ENCODE measurements at regions not wholly inside any gene's neighbourhood (a gene's known extent, or its start where the extent isn't known, plus 50 kb on each side); places are given as distances from the start of the nearest gene placed in this dataset.

DNA sequence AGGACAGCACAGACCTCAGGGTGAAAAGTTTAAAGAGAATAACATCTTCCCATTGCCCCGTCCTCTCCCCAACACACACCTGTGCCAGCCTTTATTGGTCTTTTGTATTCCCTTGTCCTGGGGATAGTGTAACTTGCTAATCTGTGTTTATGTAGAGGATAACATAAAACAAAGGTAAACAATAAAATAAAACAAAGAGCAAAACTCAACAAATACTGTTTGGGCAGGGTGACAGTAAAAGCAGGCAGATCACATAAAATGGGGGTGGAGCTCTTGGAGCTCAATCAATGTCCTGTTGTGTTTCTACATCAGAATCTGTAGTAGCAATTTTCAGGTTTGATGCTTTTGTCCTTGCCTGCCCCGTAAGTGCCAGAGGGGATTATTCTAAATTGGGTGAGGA lies 1939.7 kb downstream of the TP53TG3F start:
- DNase-seq = no peak

DNA sequence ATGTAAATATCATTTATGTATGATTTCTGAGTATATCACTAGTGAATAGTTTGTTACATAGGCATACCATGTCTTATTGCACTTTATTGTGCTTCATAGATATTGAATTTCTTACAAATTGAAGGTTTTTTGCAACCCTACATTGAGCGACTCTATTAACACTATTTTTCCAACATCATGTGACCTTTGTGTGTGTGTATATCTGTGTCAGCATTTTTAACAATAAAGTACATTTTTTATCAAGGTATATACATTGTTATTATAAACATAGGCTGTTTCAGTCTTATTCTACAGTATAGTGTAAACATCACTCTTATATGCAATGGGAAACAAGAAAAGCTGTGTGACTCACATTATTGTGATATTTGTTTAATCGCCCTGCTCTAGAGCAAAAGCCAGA lies 1944.9 kb downstream of the TP53TG3F start:
- DNase-seq = no peak

DNA sequence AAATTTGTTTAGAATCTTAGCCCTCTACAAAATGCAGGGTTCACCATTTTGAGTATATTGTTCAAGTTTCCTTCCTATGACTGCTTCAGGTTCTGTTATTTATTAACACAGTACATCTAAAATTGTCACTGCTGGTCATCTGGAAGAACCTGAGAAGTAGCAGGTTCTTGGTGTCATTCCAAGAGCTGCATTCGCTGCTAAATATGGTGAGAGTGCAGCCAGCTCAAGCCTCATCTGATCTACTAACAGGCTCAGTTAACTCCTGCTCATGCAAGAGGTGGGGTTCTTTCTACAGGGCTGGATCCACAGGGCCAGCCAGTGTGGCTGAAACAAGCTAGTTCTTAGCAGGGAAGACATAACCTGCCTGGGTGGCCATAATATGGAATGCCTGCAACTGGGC lies 1946.1 kb downstream of the TP53TG3F start:
- no peak for DNase-seq

DNA sequence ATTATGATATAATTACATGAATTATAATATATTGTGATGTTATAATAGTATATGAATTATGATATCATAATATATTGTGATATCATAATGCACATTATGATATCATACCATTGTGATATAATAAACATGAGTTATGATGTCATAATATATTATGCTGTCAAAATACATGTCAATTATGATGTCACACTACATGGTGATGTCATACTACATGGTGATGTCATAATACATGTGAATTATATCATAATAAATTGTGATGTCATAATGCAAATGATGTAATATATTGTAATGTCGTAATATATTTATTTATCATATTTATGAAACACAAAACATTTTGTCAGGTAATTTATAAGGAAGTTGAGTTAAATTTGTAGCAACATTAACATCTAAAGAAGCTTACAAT lies 1950.1 kb downstream of the TP53TG3F start:
- no peak for DNase-seq

DNA sequence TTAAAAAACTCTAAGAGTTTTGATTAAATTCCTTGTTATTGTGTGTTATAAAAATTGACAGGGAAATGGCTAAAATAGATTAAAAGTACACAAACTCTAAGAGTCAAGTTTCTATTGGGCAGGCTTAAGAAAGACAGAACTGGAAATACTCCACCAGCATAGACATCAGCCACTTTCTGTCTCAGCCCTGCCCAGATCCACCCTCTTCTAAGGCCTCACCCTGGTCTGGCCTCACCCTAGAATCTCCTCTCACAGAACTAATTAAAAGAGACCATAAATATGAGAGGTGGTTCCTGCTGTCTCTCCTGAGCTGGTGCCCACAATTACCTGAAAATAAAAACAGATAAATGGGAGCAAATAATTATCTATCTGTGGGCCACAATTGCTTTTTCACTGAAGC lies 1951.0 kb downstream of the TP53TG3F start:
- DNase-seq = no peak

DNA sequence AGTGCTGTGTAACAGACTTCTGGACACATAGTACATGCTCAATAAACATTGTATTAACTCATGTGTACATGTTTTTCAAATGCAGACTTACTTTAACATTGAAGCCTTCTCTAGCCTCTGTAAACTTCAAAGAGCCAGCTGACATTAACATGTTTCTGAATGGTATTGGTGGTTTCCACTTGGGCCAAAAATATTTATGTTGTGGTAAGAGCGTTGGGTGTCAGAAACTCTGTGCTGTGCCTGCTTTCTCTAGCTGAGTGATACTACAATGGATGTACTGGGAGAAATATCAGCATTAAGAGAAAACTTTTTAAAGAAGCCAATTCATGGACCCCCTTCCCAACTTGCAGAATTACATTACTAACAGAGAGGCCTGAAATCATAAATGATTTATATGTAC lies 1951.7 kb downstream of the TP53TG3F start:
- no peak for DNase-seq

DNA sequence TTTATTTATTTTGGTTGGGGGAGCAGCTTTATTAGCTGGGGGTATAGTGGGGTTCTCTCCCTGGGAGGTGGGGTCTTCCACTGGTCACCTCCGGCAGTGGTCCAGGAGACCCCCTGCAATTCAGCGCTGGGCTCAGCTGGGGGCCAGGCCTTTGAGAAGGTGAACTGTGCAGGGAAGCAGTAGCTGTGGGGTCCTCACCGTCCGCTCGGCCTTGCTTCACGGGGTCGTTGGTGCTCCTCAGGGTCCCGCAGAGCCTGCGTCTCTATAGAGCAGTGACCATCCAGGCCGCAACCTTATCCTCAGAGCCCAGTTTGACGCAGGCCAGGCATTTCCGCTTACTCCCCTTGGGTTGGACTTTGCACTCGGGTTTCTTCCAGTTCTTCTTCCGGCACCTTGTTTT lies 1954.7 kb downstream of the TP53TG3F start:
- DNase-seq = no peak

DNA sequence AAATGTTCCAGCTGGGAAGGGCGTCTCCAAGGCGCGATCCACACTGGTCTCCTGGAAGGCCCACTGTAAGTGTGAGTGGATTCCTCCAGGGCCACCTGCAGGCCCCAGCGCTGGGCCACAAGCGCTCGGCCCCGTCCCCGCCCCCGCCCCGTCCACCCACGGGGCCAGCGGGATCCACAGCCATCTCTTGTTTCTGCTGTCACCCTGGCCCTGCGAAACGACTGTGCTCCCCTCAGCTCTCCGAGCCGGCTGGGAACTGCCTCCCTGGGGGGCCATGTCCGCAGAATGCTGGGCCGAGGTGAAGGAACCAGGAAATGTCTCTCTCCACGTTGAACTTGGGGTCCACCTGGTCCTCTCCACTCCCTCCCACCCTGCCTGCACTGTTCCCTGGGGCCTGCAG lies 1955.2 kb downstream of the TP53TG3F start:
- DNase-seq = no peak

DNA sequence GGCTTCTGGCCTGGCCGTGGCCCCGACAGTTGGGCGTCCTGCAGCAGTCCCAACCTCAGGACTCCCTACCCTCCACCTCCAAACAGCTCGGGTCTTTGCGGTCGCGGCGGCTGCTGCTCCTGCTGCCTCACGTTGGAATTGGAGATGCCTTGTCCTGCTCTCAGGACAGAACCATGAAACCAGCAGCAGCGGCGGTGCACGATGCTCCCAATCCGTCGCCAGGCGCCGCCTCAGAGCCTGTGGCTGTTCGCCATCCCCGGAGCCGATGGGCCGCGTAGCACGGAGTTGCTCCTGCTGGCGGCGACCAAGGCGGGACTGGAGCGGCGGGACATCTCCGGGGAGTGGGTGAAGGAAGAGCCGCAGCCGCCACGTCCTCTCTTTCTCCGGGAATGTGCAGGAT lies 1965.9 kb downstream of the TP53TG3F start:
- DNase-seq = no peak

DNA sequence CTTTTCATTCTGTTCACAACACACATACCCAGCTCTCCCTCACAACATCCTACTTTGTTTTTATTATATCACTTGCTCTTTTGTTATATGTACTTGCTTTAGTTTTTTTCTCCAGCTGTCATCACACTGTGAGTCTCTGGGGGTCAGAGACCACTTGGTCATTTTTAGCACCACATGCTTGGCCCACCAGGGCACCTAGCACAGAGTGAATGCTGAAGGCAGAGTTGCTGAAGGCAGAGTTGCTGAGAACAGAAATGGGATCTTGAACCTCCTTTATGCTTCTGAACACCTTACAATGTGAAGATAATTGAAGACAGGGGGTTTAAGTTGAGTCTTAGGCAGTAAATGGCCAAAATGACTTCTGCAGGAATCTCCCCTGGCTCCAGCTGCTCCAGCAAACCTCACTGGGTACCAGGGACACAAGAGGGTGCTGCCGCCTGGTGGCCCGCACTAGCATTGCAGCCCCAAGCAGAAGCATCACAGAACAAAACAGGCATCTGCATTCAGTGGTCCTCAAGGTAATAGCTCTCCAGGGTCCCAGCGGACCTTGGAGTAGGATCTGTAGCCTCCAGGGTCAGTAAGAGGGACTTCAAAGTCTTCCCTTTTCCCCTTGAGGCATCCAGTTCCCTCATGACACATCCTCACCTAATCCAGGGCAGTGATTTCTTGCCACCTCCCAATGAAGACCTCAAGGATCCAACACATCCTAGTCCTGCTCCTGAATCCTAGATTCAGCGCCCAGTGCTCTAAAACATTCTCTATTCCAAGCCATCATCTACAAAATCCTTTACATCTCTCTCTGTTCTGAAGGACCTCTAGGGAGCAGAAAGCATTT lies 1972.6 kb downstream of the TP53TG3F start:
- peak in 1 of 14 donors; percentile 12 for DNase-seq

DNA sequence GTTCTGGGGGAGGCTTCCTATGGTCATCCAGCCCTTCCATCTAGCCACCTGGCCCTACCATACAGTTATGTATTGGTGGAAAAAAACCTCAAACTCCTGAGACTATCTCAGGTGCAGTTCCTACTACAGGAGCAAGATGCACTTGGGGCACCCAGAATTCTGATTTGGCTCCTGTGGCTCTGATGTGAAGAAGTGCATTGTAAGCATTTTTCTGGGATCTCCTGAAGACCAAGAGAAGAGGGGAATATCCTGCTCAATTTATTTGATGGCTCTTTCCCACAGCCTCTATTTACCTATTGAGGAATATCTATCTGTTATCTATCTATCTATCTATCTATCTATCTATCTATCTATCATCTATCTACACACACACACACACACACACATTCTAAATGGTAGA lies 1981.5 kb downstream of the TP53TG3F start:
- DNase-seq = no peak

DNA sequence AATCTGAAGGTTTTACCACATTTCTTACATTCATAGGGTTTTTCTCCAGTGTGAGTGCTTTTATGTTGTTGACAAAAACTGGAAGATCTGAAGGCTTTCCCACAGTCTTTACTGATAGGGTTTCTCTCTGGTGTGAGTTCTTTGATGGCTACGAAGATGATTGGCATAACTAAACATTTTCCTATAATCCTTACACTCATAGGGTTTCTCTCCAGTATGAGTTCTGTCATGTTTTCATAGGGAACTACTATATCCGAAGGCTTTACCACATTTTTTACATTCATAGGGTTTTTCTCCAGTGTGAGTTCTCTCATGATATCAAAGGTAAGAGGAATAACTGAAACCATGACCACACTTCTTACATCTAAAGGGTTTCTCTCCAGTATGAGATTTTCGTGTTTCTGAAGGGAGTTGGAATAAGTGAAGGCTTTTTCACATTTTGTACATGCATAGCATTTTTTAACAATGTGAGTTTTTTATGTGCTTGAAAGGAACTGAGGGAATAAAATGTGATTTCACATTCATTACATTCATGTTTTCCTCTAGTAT lies 1987.7 kb downstream of the TP53TG3F start:
- DNase-seq = no peak

DNA sequence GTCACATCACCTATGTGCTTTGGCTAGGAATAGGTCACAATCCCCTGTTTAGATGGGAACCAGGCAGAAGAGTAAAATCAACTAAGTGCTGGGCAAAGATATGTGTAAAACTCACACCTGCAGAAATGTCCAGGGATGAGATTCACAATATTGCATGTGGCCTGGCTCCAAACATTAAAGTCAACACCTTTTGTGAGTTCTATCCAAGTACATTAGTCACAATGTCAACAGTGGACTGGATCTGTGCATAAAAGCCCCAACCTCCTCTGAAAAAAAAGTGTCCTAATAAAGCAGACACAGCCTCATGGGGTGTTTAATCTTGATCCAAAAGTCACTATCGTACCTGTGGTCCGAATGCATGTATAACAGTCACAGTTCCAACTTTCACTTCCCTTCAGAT lies 1990.3 kb downstream of the TP53TG3F start:
- DNase-seq = no peak

DNA sequence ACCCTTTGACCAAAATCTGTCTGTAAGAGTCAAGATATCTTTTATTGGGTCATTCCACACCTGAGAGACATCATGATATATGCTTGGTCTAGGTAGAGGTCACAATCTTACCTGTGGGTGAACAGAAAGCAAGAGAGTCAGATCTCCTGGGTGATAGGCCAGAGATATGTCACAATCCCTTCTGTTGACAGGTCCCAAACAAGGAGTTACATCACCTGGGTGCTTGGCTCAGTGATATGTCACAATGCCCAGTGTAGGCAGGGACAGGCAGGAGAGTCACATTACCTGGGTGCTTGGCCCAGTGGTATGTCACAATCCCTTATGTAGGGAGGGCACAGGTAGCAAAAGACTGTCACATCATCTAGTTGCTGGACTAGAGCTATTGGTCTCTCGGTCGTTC lies 1991.2 kb downstream of the TP53TG3F start:
- no peak for DNase-seq

DNA sequence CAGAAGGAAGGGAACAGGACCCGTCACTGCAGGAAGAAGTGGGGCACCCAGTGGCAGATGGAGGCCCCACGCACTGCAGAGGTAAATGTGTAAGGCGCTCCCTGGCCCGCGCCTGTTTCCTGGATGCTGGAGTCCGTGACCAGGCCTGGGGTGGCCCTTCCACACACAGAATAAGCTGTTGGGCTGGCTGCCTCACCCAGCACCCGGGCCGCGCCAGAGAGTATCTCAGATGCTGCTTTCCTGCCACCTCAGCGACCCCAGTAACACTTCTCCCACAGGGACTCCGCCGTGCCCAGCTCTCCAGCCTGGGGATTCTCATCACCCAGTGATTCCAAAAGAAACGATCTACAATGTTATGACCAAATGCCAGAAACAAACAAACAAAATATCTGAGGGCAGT lies 1993.1 kb downstream of the TP53TG3F start:
- DNase-seq = no peak

DNA sequence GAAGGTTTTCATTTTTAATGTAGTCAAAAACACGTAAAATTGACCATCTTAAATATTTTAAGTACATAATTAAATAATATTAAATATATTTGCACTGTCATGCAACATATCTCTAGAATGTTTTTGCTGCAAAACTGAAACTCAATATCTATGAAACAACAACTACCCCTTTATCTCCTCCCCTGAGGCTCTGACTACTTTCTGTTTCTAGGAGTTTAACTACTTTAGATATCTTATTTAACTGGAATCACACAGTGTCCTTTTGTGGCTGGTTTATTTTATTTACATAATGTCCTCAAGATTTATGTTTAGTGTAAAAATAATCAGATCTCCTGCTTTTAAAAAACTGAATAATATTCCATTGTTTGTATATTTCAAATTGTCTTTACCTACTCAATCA lies 2003.9 kb downstream of the TP53TG3F start:
- no peak for DNase-seq

DNA sequence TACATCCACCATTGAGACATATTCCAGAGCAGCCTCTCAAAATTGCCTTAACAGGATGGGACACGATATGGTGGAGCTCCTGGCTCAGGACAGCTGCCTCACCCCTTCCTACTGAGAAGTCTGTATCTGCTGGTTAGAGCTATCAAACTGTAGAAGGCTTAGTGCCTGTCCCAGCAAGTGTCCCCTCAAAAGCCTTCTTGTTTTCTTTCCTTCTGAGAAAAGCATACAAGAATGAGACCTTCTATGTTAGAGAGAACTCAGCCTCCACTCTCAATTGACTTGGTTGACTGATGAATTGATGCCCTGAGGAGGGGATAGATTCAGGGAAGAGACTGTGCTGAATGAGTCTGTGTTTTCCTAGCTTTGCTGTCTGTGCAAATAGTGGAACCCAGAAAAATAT lies 2020.9 kb downstream of the TP53TG3F start:
- no peak for DNase-seq

DNA sequence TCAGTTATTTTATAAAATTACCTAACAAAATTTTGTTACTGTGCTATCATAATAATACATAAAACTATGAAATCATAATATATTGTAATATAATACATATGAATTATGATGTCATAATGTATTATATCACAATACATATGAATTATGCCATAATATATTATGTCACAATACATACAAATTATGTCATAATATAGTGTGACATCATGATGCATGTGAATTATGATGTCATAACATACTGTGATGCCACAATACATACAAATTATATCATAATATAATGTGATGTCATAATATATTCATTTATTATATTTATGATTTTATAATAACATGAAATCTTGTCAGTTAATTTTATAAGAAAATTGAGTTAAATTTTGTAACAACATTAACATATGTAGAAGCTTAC lies 2021.6 kb downstream of the TP53TG3F start:
- no peak for DNase-seq

DNA sequence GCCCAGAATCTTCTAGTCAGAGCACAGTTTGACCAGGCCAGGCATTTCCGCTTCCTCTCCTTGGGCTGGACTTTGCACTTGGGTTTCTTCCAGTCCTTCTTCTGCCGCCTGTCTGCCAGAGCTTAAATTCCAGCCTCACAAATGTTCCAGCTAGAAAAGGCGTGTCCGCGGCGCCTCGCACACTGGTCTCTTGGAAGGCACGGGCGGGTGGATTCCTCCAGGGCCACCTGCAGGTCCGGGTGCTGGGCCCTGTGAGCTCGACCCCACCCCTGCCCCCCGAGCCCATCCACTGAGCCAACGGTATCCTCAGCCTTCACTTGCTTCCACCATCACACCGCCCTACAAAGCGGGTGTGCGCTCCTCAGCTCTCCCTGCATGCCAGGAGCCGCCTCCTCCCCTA lies 2026.5 kb downstream of the TP53TG3F start:
- no peak for DNase-seq

DNA sequence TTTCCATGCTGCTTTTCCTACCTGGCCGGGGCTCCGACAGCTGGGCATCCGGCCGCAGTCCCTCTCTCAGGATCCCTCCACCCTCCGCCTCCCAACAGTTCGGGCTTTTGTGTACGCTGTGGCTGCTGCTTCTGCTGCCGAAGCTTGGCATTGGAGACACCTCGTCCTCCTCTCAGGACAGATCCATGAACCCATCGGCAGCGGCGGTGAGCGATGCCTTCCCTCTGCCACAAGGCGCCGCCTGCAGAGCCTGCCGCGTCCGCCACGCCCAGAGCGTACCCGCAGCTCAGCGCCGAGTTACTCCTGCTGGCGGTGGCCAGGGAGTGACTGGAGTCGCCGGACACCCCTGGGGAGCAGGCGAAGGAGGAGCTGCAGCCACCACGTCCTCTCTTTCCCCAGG lies 2032.8 kb downstream of the TP53TG3F start:
- DNase-seq = no peak

DNA sequence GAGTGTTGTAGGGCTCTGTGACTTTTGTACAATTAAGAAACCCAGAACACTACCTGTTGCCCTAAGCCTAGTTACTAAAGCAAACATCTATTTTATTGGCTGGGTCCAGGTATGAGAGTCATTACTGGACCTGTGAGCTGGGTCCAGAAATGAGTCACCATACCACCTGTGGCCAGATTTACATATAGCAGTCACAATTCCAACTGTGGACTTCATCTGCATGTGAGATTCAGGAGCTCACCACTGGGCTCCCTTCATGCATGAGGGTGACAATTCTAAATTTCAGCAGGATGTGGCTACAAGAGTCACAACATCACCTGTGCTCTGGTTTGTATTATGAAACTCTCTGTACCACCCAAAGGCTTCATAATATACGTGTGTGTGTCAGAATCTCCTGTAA lies 2038.0 kb downstream of the TP53TG3F start:
- no peak for DNase-seq

DNA sequence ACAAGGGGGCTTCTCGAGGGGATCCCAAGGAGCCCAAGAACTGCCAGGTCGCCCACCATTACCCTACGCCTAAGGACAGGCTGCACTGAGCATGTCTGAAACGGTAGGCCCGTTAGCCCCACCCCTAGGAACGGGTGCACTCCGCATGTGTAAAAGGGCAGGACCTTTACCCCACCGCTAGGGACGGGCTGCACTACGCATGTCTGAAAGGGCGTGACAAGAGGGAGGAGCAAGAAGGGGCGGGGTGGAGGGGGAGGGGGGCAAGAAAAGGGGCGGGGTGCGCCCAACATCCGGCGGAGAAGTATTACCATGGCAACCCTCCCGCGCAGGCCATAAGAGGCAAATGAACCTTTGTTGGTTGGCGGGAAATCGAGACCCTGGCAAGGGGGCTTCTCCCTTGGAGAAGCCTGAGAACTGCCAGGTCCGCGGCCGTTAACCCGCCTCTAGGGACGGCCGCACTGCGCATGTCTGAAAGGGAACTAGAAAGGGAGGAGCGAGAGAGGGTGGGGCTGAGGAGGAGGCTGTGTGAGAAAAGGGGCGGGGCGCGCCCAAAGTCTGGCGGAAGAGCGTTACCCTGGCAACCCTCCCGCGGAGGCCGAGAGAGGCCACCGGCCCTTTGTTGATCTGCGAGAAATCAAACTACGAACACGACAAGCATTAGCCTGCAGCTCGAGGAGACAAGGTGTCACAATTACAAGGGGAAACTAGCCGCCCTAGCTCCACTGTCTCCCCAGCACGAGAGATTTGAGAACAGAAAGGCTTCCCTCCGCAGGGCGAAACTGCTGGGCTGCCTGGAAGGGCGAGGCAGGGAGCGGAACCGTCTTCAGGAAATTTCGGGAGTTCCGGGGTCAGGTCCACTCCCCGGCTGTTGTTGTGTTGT lies 2046.8 kb downstream of the TP53TG3F start:
- DNase-seq = no peak

DNA sequence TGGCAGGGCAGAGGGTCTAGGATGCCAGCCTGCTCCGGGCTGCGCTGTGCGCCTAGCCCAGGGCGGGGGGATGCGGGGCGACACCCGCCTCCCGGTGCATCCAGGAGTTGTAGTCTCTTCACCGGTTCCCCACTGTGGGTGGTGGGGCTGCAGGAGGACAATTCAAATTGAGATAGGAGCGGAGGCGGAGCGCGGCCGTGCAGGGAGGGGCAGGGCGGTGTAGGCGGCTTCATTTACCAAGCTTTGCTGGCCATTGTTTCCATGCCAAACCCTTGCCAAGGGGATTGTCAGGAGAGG lies 2047.4 kb downstream of the TP53TG3F start:
- DNase-seq = no peak

DNA sequence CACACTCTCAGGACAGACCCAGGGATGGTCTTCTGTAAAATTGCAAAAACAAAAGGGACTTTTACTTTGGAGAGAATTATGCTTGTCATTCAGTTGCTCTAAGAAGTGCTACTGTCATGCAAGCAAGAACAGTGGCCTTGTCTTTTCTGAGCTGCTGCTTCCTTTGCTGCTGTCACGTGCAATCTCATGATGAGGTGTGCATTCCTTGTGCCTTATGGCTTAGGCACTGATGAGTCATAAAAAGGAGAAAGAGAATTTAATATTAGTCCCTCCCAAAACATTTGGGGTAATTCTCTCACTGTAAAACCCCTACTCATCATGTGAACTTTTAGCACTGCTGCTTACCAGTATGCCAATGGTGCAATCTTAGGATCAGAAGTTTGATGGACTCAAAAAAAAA lies 2051.3 kb downstream of the TP53TG3F start:
- DNase-seq = no peak

All from C1 segment of cervical spinal cord (tissue), 14 donors.